CD14-positive monocyte (primary cell): ENCODE measurements at regions not wholly inside any gene's neighbourhood (a gene's known extent, or its start where the extent isn't known, plus 50 kb on each side); places are given as distances from the start of the nearest gene placed in this dataset.
"Not testable (repeated sequence)": the region's sequence is repeated elsewhere in the genome, so short reads cannot be mapped to it uniquely, and the experiment has no call there.

ENCODE experiments used
- DNase-seq, 3 donors: peaks; one replicate each; pipeline ENCODE4 v3.0.0-alpha.2; 2011 to 2022
- H2AFZ ChIP-seq: 2 replicates; pipeline ENCODE4 v1.6.0; 2012; ENCODE audit warnings: mild to moderate bottlenecking, low read depth, low read length, inconsistent platforms; ENCODE audit not compliant: insufficient read depth, poor library complexity, severe bottlenecking
- H3K27ac ChIP-seq, 2 donors: 1 replicate in 1 of 2; 2 replicates in 1 of 2; pipeline ENCODE4 v1.5.1; 2012 to 2013; ENCODE audit warnings: low read length in 2 of 2, control low read depth in 1 of 2, inconsistent platforms in 1 of 2, low read depth in 1 of 2, mild to moderate bottlenecking in 1 of 2
- H3K27me3 ChIP-seq, 2 donors: one replicate each; pipeline versions ENCODE4 v1.6.0 to v1.6.1; 2011 to 2013; ENCODE audit warnings: low read length in 2 of 2; ENCODE audit not compliant: control insufficient read depth in 2 of 2, insufficient read depth in 2 of 2
- H3K36me3 ChIP-seq, 2 donors: replicated peaks in 1 of 2; 1 replicate in 1 of 2; 2 replicates in 1 of 2; pipeline versions ENCODE4 v1.5.1 to v1.6.1; 2012 to 2013; ENCODE audit warnings: low read length in 2 of 2, control low read depth in 1 of 2, inconsistent platforms in 1 of 2, mild to moderate bottlenecking in 1 of 2; ENCODE audit not compliant: insufficient read depth in 2 of 2, control insufficient read depth in 1 of 2
- H3K4me1 ChIP-seq, 2 donors: 1 replicate in 1 of 2; 2 replicates in 1 of 2; pipeline versions ENCODE4 v1.5.1 to v1.6.1; 2012 to 2013; ENCODE audit warnings: low read length in 2 of 2, control low read depth in 1 of 2, inconsistent platforms in 1 of 2, mild to moderate bottlenecking in 1 of 2, moderate library complexity in 1 of 2; ENCODE audit not compliant: insufficient read depth in 2 of 2, control insufficient read depth in 1 of 2
- H3K4me2 ChIP-seq: replicated peaks from 2 replicates; pipeline ENCODE3; 2012; ENCODE audit warnings: low read length, moderate library complexity, mild to moderate bottlenecking; ENCODE audit not compliant: poor library complexity, severe bottlenecking; ENCODE audit errors: extremely low read depth
- H3K4me3 ChIP-seq, 3 experiments: fragments of 200-600 bp in 1 of 3; sonication (generic) in 1 of 3; replicated peaks in 1 of 3; 1 replicate in 2 of 3; 2 replicates in 1 of 3; pipeline ENCODE4 v1.5.1; 2011 to 2013; ENCODE audit warnings: low read length in 3 of 3, mild to moderate bottlenecking in 3 of 3, control low read depth in 2 of 3, low read depth in 2 of 3, inconsistent platforms in 1 of 3, moderate library complexity in 1 of 3
- H3K79me2 ChIP-seq: 2 replicates; pipeline ENCODE4 v1.6.0; 2012; ENCODE audit warnings: mild to moderate bottlenecking, control low read depth, inconsistent platforms, low read length, moderate library complexity; ENCODE audit not compliant: insufficient read depth
- H3K9ac ChIP-seq: 2 replicates; pipeline ENCODE4 v1.6.0; 2017; ENCODE audit warnings: low read length, mild to moderate bottlenecking; ENCODE audit not compliant: insufficient read depth, poor library complexity, severe bottlenecking
- H3K9me3 ChIP-seq, 2 donors: replicated peaks in 1 of 2; 1 replicate in 1 of 2; 2 replicates in 1 of 2; pipeline versions ENCODE4 v1.5.1 to v1.6.1; 2012 to 2013; ENCODE audit warnings: low read length in 2 of 2, control low read depth in 1 of 2; ENCODE audit not compliant: control insufficient read depth in 1 of 2, insufficient read depth in 1 of 2
- H4K20me1 ChIP-seq: 2 replicates; pipeline ENCODE4 v1.6.0; 2012; ENCODE audit warnings: mild to moderate bottlenecking, low read length, control low read depth, moderate library complexity; ENCODE audit not compliant: insufficient read depth
- H3K27ac Mint-ChIP-seq, 7 donors: one replicate each; pipeline ENCODE4 v1.8.0; 2020; ENCODE audit warnings: mild to moderate bottlenecking in 7 of 7, mixed read lengths in 7 of 7, moderate library complexity in 6 of 7, inconsistent platforms in 2 of 7
- H3K27me3 Mint-ChIP-seq, 3 donors: one replicate each; pipeline ENCODE4 v1.8.0; 2021 to 2022; ENCODE audit warnings: low read depth in 3 of 3, mild to moderate bottlenecking in 3 of 3, mixed read lengths in 3 of 3, moderate library complexity in 3 of 3, inconsistent platforms in 1 of 3
- H3K36me3 Mint-ChIP-seq, 2 donors: one replicate each; pipeline ENCODE4 v1.8.0; 2020; ENCODE audit warnings: mixed read lengths in 2 of 2, inconsistent platforms in 1 of 2, mild to moderate bottlenecking in 1 of 2
- H3K4me1 Mint-ChIP-seq: one replicate; pipeline ENCODE4 v1.8.0; 2020; ENCODE audit warnings: mild to moderate bottlenecking, mixed read lengths
- H3K4me3 Mint-ChIP-seq, 2 donors: one replicate each; pipeline ENCODE4 v1.8.0; 2020; ENCODE audit warnings: mild to moderate bottlenecking in 2 of 2, mixed read lengths in 2 of 2, moderate library complexity in 1 of 2
- H3K9me3 Mint-ChIP-seq, 7 donors: one replicate each; pipeline ENCODE4 v1.8.0; 2020 to 2022; ENCODE audit warnings: mixed read lengths in 7 of 7, mild to moderate bottlenecking in 6 of 7, moderate library complexity in 6 of 7, inconsistent platforms in 2 of 7
- CTCF ChIP-seq: fragments of 200-600 bp; IDR thresholded peaks from one replicate; pipeline ENCODE4 v1.8.0; 2022; ENCODE audit warnings: antibody characterized with exemption, mild to moderate bottlenecking
- WGBS: methylation state at CpG from one replicate; pipeline ENCODE4 v1.1.5; 2013; ENCODE audit warnings: missing lambda C conversion rate; ENCODE audit not compliant: insufficient coverage; 5-methylcytosine and 5-hydroxymethylcytosine counted together
- intact Hi-C, 2 donors: fragments of 100-400 bp; cut with micrococcal nuclease; formaldehyde crosslinking; loops; one replicate each; pipeline versions ENCODE4 v1.15.0 to v1.15.1; 2023

DNA sequence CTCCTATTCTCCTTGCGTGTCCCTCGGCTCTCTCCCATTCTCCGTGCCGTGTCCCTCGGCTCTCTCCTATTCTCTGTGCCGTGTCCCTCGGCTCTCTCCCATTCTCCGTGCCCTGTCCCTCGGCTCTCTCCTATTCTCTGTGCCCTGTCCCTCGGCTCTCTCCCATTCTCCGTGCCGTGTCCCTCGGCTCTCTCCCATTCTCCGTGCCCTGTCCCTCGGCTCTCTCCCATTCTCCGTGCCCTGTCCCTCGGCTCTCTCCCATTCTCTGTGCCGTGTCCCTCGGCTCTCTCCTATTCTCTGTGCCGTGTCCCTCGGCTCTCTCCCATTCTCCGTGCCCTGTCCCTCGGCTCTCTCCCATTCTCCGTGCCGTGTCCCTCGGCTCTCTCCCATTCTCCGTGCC is 94.1 kb upstream of the FRG1 start:
- H3K4me1 Mint-ChIP-seq, H3K9ac ChIP-seq, H3K4me2 ChIP-seq, H3K4me3 Mint-ChIP-seq, H4K20me1 ChIP-seq, H3K4me1 ChIP-seq, DNase-seq, H3K9me3 Mint-ChIP-seq, H3K27ac Mint-ChIP-seq, H3K27ac ChIP-seq, H3K36me3 ChIP-seq, H3K27me3 ChIP-seq, H3K79me2 ChIP-seq, intact Hi-C loops, H3K4me3 ChIP-seq, H2AFZ ChIP-seq, H3K36me3 Mint-ChIP-seq, H3K27me3 Mint-ChIP-seq: not testable (repeated sequence)
- 90% methylated on average over 17 of the region's 27 CpGs for WGBS
- peaks cover 11 to 21% of the 10 kb centered on the region in 2 donors for H3K9me3 ChIP-seq

DNA sequence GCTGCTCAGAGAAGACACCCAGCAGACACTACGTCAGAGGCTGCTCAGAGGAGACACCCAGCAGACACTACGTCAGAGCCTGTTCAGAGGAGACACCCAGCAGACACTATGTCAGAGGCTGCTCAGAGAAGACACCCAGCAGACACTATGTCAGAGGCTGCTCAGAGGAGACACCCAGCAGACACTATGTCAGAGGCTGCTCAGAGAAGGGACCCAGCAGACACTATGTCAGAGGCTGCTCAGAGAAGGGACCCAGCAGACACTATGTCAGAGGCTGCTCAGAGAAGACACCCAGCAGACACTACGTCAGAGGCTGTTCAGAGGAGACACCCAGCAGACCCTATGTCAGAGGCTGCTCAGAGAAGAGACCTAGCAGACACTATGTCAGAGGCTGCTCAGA is 92.0 kb upstream of the FRG1 start:
- H3K36me3 ChIP-seq, H3K4me1 ChIP-seq, intact Hi-C loops, H3K4me2 ChIP-seq, DNase-seq, H3K9ac ChIP-seq, H3K4me1 Mint-ChIP-seq, H3K9me3 Mint-ChIP-seq, H3K79me2 ChIP-seq, H3K27me3 ChIP-seq, H3K4me3 Mint-ChIP-seq, H3K27me3 Mint-ChIP-seq, H3K4me3 ChIP-seq, H3K27ac ChIP-seq, H3K27ac Mint-ChIP-seq, H4K20me1 ChIP-seq, H3K36me3 Mint-ChIP-seq, H2AFZ ChIP-seq: not testable (repeated sequence)
- peaks cover 11 to 21% of the 10 kb centered on the region in 2 donors for H3K9me3 ChIP-seq
- 73% methylated on average over 3 of the region's 3 CpGs for WGBS

DNA sequence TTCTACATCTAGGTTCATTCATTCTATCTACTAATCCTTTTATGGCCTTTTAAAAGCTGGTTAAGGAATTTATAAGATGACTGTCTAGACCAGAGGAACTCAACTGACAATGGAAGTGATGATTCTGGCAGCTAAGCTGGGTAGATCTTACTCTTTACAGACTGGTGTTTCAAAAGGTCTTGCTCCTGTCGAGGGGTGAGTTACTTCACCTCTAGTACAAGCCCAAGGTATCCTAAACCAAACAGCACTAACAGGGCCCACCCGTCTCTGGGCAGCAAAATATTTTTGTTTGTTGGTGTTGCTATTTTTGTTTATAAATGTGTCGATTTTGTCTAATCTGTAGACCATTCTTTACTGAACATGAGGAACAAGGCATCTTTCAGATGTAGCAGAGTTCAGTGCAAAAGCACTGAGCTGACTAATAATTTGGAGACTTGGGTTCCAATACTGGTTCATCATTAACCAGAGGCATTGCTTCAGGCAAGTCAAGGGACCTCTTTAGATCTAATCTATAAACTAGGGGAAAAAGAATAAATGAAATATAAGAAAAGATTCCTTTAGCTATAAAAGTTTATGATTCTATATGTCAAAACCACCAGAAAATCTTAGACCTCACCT is 90.3 kb upstream of the FRG1 start:
- Mint-ChIP-seq H3K27ac (no peak overlapping the region), H3K36me3 (no peaks in the 10 kb centered on the region), H3K4me3 (no peak overlapping the region), H3K4me1 (no peaks in the 10 kb centered on the region), H3K9me3 (peaks cover 5 to 21% (median 10%) of the 10 kb centered on the region in 7 donors), H3K27me3 (peaks cover 0 to 2% (median 0%) of the 10 kb centered on the region in 3 donors)
- no peaks in the 10 kb centered on the region for H4K20me1 ChIP-seq
- DNase-seq: no peak
- H3K4me3 ChIP-seq: no peak overlapping the region
- no peak overlapping the region for H2AFZ ChIP-seq
- H3K36me3 ChIP-seq: no peaks in the 10 kb centered on the region
- no peaks in the 10 kb centered on the region for H3K79me2 ChIP-seq
- H3K4me2 ChIP-seq: no peak overlapping the region
- no CpG with 5 or more reads among the region's 3 CpGs for WGBS
- H3K9me3 ChIP-seq: peaks cover 21 to 33% of the 10 kb centered on the region in 2 donors
- intact Hi-C loops: no loop called here
- H3K4me1 ChIP-seq: no peaks in the 10 kb centered on the region
- H3K27me3 ChIP-seq: no peaks in the 10 kb centered on the region
- H3K27ac ChIP-seq: no peak overlapping the region
- H3K9ac ChIP-seq: no peak overlapping the region
- no peak for TF ChIP-seq CTCF
